ENCODE measurements at regions not wholly inside any gene's neighbourhood (a gene's known extent, or its start where the extent isn't known, plus 50 kb on each side); places are given as distances from the start of the nearest gene placed in this dataset.

DNA sequence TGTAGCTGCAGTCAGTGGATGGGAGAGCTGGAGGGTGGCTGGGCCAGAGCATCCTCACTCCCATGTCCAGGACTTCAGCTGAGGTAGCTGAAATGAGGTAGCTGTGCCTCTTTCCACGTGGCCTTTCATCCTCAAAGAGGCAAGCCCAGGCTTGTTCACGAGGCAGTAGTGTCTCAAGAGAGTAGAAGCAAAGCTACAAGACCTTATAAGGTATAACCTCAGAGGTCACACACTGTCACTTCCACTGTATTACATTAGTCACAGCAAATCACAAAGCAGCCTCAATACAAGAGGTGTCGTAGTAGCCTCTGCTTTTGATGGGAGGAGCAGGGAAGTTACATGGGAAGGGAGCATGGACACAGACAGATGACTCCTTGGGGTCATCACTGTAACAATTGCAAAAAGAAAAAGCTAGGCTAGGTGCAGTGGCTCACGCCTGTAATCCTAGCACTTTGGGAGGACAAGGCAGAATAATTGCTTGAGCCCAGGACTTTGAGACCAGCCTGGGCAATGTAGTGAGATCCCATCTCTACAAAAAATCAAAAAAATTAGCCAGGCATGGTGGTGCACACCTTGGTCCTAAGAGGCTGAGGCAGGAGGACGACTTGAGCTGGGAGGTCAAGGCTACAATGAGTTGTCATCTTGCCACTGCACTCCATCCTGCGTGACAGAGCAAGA lies 97.5 kb downstream of the SKIDA1 start:
- SMC1A ChIA-PET (ENCODE audit: uncharacterized antibody, unreplicated experiment), result no interaction called here
- intact Hi-C loops (cut with micrococcal nuclease; ENCODE audit: unreplicated experiment), result no loop called here
- Histone ChIP-seq H3K79me2 (ENCODE audit: control insufficient read depth, insufficient read depth, low read length) (no peaks in the 10 kb centered on the region), H3K36me3 (ENCODE audit: control insufficient read depth in 2 of 2, insufficient read depth in 2 of 2, low read length in 1 of 2) (no peaks in the 10 kb centered on the region), H3K27ac (ENCODE audit: control insufficient read depth, insufficient read depth) (no peak overlapping the region), H3K4me3 (no peak overlapping the region), H3K4me1 (ENCODE audit: control insufficient read depth, insufficient read depth, low read length) (peaks cover 4% of the 10 kb centered on the region; the same call in 1 of the 2 replicates), H4K20me1 (ENCODE audit: control insufficient read depth, insufficient read depth) (no peaks in the 10 kb centered on the region), H3K4me2 (ENCODE audit: control insufficient read depth, insufficient read depth) (no peak overlapping the region), H3K9ac (ENCODE audit: control insufficient read depth, insufficient read depth, low read length) (no peak overlapping the region), H3K9me3 (replicated peaks; ENCODE audit: control insufficient read depth, insufficient read depth, low read length) (peaks cover 6% of the 10 kb centered on the region; the same call in 2 of the 3 replicates), H3K27me3 (replicated peaks in 1 of 2; ENCODE audit: control insufficient read depth in 2 of 2, insufficient read depth in 2 of 2, low read length in 1 of 2) (no peaks in the 10 kb centered on the region), H2AFZ (ENCODE audit: control insufficient read depth, low read depth, low read length) (peak overlapping the region; percentile 28; the same call in 1 of the 2 replicates)
- WGBS (ENCODE audit: insufficient coverage, insufficient replicate concordance, low lambda C conversion rate, missing lambda C conversion rate), result 20% methylated on average over 6 of the region's 6 CpGs
- BruUV-seq (replicated peaks), result no TSS peak
- TF ChIP-seq PAX8 (IDR thresholded peaks at IDR 0.05), result no peak
- TF ChIP-seq SRF (IDR thresholded peaks at IDR 0.05; ENCODE audit: low read depth in 2 of 2, low read length in 2 of 2), result 0 out of 4 replicates have a peak, but pooled peaks of 1 of the 2 experiments have one; percentile 32
- TF ChIP-seq FOXM1 (IDR thresholded peaks at IDR 0.05; ENCODE audit: low read depth, low read length), result no peak
- FAIRE-seq, result no peak
- CTCF ChIA-PET, result no interaction called here
- in situ Hi-C loops (cut with MboI), result no loop called here
- ATAC-seq, result peak; percentile 59
- RAD21 ChIA-PET (ENCODE audit: unreplicated experiment), result no interaction called here
- POLR2A ChIA-PET, result no interaction called here
- DNase-seq (ENCODE audit: low read depth, low spot score), result no peak

DNA sequence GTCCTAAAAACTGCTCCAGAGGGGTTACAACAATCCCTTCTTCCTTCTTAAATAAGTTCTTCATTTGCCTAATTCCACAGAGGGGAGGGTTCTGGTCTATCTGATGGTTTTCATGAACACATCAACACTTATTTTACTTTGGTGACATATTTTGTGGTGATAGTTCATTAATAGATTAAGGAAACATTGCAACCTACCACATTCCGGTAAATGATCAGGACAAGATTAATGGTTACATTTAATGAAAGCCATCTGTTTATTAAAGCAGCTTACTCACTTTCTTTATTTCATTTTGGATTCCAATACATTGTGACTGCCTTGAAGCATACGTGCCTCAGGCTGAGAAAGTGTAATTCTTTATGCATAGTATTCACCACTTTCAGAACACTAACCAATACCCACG lies 101.0 kb downstream of the SKIDA1 start:
- in situ Hi-C loops (cut with MboI) (no loop called here), intact Hi-C loops (cut with micrococcal nuclease; ENCODE audit: unreplicated experiment) (no loop called here)
- H3K4me2 ChIP-seq (ENCODE audit: control insufficient read depth, insufficient read depth), result no peak overlapping the region
- FAIRE-seq (no peak), DNase-seq (ENCODE audit: low read depth, low spot score) (no peak), ATAC-seq (no peak)
- H3K36me3 ChIP-seq (ENCODE audit: control insufficient read depth in 2 of 2, insufficient read depth in 2 of 2, low read length in 1 of 2), result no peaks in the 10 kb centered on the region
- no peaks in the 10 kb centered on the region for H3K27me3 ChIP-seq (replicated peaks in 1 of 2; ENCODE audit: control insufficient read depth in 2 of 2, insufficient read depth in 2 of 2, low read length in 1 of 2)
- CTCF ChIA-PET, result no interaction called here
- no TSS peak for BruUV-seq (replicated peaks)
- no peak overlapping the region for H3K4me3 ChIP-seq
- POLR2A ChIA-PET, result no interaction called here
- no peaks in the 10 kb centered on the region for H4K20me1 ChIP-seq (ENCODE audit: control insufficient read depth, insufficient read depth)
- H3K4me1 ChIP-seq (ENCODE audit: control insufficient read depth, insufficient read depth, low read length), result peaks cover 4% of the 10 kb centered on the region; the same call in 1 of the 2 replicates
- WGBS (ENCODE audit: insufficient coverage, insufficient replicate concordance, low lambda C conversion rate, missing lambda C conversion rate), result 48% methylated on average over 3 of the region's 3 CpGs
- RAD21 ChIA-PET (ENCODE audit: unreplicated experiment), result no interaction called here
- TF ChIP-seq, protein P1, sequence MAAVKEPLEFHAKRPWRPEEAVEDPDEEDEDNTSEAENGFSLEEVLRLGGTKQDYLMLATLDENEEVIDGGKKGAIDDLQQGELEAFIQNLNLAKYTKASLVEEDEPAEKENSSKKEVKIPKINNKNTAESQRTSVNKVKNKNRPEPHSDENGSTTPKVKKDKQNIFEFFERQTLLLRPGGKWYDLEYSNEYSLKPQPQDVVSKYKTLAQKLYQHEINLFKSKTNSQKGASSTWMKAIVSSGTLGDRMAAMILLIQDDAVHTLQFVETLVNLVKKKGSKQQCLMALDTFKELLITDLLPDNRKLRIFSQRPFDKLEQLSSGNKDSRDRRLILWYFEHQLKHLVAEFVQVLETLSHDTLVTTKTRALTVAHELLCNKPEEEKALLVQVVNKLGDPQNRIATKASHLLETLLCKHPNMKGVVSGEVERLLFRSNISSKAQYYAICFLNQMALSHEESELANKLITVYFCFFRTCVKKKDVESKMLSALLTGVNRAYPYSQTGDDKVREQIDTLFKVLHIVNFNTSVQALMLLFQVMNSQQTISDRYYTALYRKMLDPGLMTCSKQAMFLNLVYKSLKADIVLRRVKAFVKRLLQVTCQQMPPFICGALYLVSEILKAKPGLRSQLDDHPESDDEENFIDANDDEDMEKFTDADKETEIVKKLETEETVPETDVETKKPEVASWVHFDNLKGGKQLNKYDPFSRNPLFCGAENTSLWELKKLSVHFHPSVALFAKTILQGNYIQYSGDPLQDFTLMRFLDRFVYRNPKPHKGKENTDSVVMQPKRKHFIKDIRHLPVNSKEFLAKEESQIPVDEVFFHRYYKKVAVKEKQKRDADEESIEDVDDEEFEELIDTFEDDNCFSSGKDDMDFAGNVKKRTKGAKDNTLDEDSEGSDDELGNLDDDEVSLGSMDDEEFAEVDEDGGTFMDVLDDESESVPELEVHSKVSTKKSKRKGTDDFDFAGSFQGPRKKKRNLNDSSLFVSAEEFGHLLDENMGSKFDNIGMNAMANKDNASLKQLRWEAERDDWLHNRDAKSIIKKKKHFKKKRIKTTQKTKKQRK (IDR thresholded peaks at IDR 0.05; ENCODE audit: low read depth, low read length), result no peak
- TF ChIP-seq SREBF1 (IDR thresholded peaks at IDR 0.05; ENCODE audit: low read length) (no peak), NFYB (IDR thresholded peaks at IDR 0.05; ENCODE audit: insufficient read depth, low read depth, low read length) (no peak)
- no peak overlapping the region for H3K27ac ChIP-seq (ENCODE audit: control insufficient read depth, insufficient read depth)
- no peaks in the 10 kb centered on the region for H3K79me2 ChIP-seq (ENCODE audit: control insufficient read depth, insufficient read depth, low read length)
- no peak overlapping the region for H2AFZ ChIP-seq (ENCODE audit: control insufficient read depth, low read depth, low read length)
- peaks cover 6% of the 10 kb centered on the region; the same call in 2 of the 3 replicates for H3K9me3 ChIP-seq (replicated peaks; ENCODE audit: control insufficient read depth, insufficient read depth, low read length)
- H3K9ac ChIP-seq (ENCODE audit: control insufficient read depth, insufficient read depth, low read length), result no peak overlapping the region
- SMC1A ChIA-PET (ENCODE audit: uncharacterized antibody, unreplicated experiment), result no interaction called here
